Ishikawa (cell line): ENCODE measurements at regions not wholly inside any gene's neighbourhood (a gene's known extent, or its start where the extent isn't known, plus 50 kb on each side); places are given as distances from the start of the nearest gene placed in this dataset.

Source experiments
- CEBPB ChIP-seq: IDR thresholded peaks from 2 replicates; pipeline ENCODE4 v1.6.1; 2012
- CREB1 ChIP-seq: IDR thresholded peaks from 2 replicates; pipeline ENCODE4 v1.6.1; 2012; ENCODE audit warnings: low read depth
- EGR1 ChIP-seq: IDR thresholded peaks from 2 replicates; pipeline ENCODE4 v1.6.1; 2012
- EP300 ChIP-seq: IDR thresholded peaks from 2 replicates; pipeline ENCODE4 v1.6.1; 2012; ENCODE audit warnings: borderline replicate concordance
- FOXM1 ChIP-seq: IDR thresholded peaks from 2 replicates; pipeline ENCODE4 v1.6.1; 2012; ENCODE audit warnings: low read depth, borderline replicate concordance
- MAX ChIP-seq: IDR thresholded peaks from 2 replicates; pipeline ENCODE4 v1.6.1; 2012
- NFIC ChIP-seq: IDR thresholded peaks from 2 replicates; pipeline ENCODE4 v1.6.1; 2012
- RAD21 ChIP-seq: IDR thresholded peaks from 2 replicates; pipeline ENCODE4 v1.6.1; 2012; ENCODE audit warnings: low read depth
- REST ChIP-seq: IDR thresholded peaks from 2 replicates; pipeline ENCODE4 v1.6.1; 2012; ENCODE audit warnings: low read depth, mild to moderate bottlenecking
- TAF1 ChIP-seq: IDR thresholded peaks from 2 replicates; pipeline ENCODE4 v1.6.1; 2012; ENCODE audit warnings: low read depth, mild to moderate bottlenecking
- TCF12 ChIP-seq: IDR thresholded peaks from 2 replicates; pipeline ENCODE4 v1.6.1; 2012; ENCODE audit warnings: low read depth
- TEAD4 ChIP-seq: IDR thresholded peaks from 2 replicates; pipeline ENCODE4 v1.6.1; 2012
- USF1 ChIP-seq: IDR thresholded peaks from 2 replicates; pipeline ENCODE4 v1.6.1; 2012
- YY1 ChIP-seq: IDR thresholded peaks from 2 replicates; pipeline ENCODE4 v1.6.1; 2012; ENCODE audit warnings: low read depth
- ZBTB7A ChIP-seq: IDR thresholded peaks from 2 replicates; pipeline ENCODE4 v1.6.1; 2012; ENCODE audit warnings: low read depth

- TF ChIP-seq USF1, result 0 out of 2 replicates have a peak, but pooled peaks have one; percentile 12
- no peak for TF ChIP-seq FOXM1
- TF ChIP-seq TEAD4, result no peak
Measured at GRCh38 chr18:73893880-73894279, 253.8 kb downstream of the FBXO15 start.

GRCh38 chr18:73891572-73892421 is 255.8 kb downstream of the FBXO15 start:
- TF ChIP-seq YY1, result 0 out of 2 replicates have a peak, but pooled peaks have one; percentile 53
- TF ChIP-seq NFIC, result peak; percentile 69
- peak; percentile 48 for TF ChIP-seq RAD21
- no peak for TF ChIP-seq REST
- peak; percentile 91 for TF ChIP-seq TCF12
- TF ChIP-seq CEBPB, result no peak; the same call in 1 of the 2 replicates
- peak; percentile 73 for TF ChIP-seq USF1
- TF ChIP-seq TEAD4, result peak; percentile 96
- peak; percentile 56; the same call in 1 of the 2 replicates for TF ChIP-seq ZBTB7A
- peak; percentile 87 for TF ChIP-seq EGR1
- TF ChIP-seq FOXM1, result peak; percentile 82; the same call in 1 of the 2 replicates
- TF ChIP-seq TAF1, result no peak
- peak; percentile 92 for TF ChIP-seq EP300
- peak; percentile 97 for TF ChIP-seq MAX
- no peak for TF ChIP-seq CREB1

GRCh38 chr18:73888565-73888964 is 259.1 kb downstream of the FBXO15 start:
- TF ChIP-seq USF1, result no peak
- no peak for TF ChIP-seq REST

- TF ChIP-seq YY1, result no peak
- no peak for TF ChIP-seq REST
- no peak for TF ChIP-seq FOXM1
- TF ChIP-seq MAX, result no peak
- no peak for TF ChIP-seq NFIC
- TF ChIP-seq CEBPB, result no peak
- TF ChIP-seq USF1, result no peak
- no peak for TF ChIP-seq TAF1
- no peak for TF ChIP-seq EP300
- no peak for TF ChIP-seq ZBTB7A
- TF ChIP-seq TCF12, result no peak
- no peak for TF ChIP-seq CREB1
- TF ChIP-seq RAD21, result no peak
- no peak for TF ChIP-seq TEAD4
- no peak for TF ChIP-seq EGR1
Measured at GRCh38 chr18:73887801-73888200, 259.8 kb downstream of the FBXO15 start.
